ENCODE measurements at regions not wholly inside any gene's neighbourhood (a gene's known extent, or its start where the extent isn't known, plus 50 kb on each side); places are given as distances from the start of the nearest gene placed in this dataset.
"Not testable (repeated sequence)": the region's sequence is repeated elsewhere in the genome, so short reads cannot be mapped to it uniquely, and the experiment has no call there.

DNA sequence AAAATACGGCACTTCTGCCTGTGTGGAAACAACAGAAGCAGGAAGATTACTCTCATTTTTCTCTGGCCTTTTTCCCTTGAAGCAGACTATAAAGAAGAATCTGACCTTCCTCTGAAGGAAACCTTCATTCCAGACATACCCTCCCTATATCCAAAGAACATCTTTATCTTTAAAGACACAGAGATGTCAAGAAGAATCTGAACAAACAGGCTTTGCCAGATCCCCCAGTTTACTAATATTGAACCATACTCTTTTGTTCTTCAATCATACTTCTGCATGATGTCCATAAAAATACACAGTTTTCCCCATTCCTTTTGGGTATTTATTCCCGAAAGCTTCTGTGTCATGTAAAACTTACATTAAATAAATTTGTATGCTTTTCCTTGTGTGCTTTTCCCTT lies 225.8 kb downstream of the MAT2B start:
- Histone ChIP-seq H3K9me3 (ENCODE audit: control insufficient read depth, low read length) (no peaks in the 10 kb centered on the region), H3K4me1 (ENCODE audit: control insufficient read depth, insufficient read depth, low read length) (no peaks in the 10 kb centered on the region), H3K27me3 (ENCODE audit: control insufficient read depth, insufficient read depth, low read length, poor library complexity, severe bottlenecking) (no peaks in the 10 kb centered on the region), H3K27ac (ENCODE audit: insufficient read depth, low read depth, low read length, poor library complexity, severe bottlenecking) (no peak overlapping the region), H3K4me3 (ENCODE audit: insufficient read depth, low read depth, low read length) (no peak overlapping the region), H3K36me3 (ENCODE audit: control insufficient read depth, insufficient read depth, low read length) (no peaks in the 10 kb centered on the region)
- 94 to 95% methylated on average over 1 of the region's 2 CpGs for WGBS, 2 experiments

DNA sequence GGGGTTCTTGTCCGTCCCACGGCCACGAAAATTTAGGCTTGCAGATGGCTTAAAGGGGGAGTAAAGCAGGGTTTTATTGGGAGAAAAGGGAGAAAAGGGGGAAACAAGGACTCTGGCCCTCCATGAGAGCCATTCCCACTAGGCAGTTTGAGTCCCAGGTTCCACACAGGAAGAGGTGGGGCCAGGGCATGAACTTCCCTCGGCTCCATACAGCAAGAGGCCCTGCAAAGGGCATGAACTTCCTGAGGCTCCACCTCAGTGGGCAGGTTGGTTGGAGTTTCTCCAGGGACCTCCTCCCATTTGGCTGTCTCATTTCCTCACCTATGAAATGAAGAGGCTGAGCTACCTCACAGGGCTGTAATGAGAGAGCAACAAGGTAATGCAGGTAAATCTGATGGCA lies 229.7 kb downstream of the MAT2B start:
- WGBS, 2 experiments = 94 to 97% methylated on average over 4 of the region's 4 CpGs
- H3K27me3 ChIP-seq (ENCODE audit: control insufficient read depth, insufficient read depth, low read length, poor library complexity, severe bottlenecking) = no peaks in the 10 kb centered on the region
- H3K27ac ChIP-seq (ENCODE audit: insufficient read depth, low read depth, low read length, poor library complexity, severe bottlenecking) = no peak overlapping the region
- no peak overlapping the region for H3K4me3 ChIP-seq (ENCODE audit: insufficient read depth, low read depth, low read length)
- H3K36me3 ChIP-seq (ENCODE audit: control insufficient read depth, insufficient read depth, low read length) = no peaks in the 10 kb centered on the region
- H3K9me3 ChIP-seq (ENCODE audit: control insufficient read depth, low read length) = no peaks in the 10 kb centered on the region
- no peaks in the 10 kb centered on the region for H3K4me1 ChIP-seq (ENCODE audit: control insufficient read depth, insufficient read depth, low read length)

DNA sequence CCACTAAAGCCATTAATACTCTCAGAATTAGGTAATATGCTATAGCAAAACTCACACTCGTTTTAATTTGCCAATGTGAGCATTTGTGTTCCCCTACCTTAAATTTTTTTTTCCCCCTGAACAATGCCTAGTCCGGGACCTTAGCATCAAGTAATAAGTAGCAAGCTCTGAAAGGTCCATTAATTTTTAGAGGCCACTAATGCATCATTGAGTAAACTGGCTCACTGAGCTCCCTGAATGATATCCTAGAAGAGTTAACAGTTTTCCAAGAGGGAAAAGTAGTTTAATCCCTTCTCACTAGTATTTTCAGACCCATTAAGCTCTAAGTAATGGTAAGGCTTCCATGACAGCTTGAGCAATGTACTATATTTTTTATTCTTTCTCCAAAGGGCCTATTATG lies 242.2 kb downstream of the MAT2B start:
- no peaks in the 10 kb centered on the region for H3K4me1 ChIP-seq (ENCODE audit: control insufficient read depth, insufficient read depth, low read length)
- H3K36me3 ChIP-seq (ENCODE audit: control insufficient read depth, insufficient read depth, low read length) = no peaks in the 10 kb centered on the region
- H3K27me3 ChIP-seq (ENCODE audit: control insufficient read depth, insufficient read depth, low read length, poor library complexity, severe bottlenecking) = no peaks in the 10 kb centered on the region
- H3K9me3 ChIP-seq (ENCODE audit: control insufficient read depth, low read length) = no peaks in the 10 kb centered on the region
- no peak overlapping the region for H3K27ac ChIP-seq (ENCODE audit: insufficient read depth, low read depth, low read length, poor library complexity, severe bottlenecking)
- H3K4me3 ChIP-seq (ENCODE audit: insufficient read depth, low read depth, low read length) = no peak overlapping the region
- 95 to 96% methylated on average over 2 of the region's 2 CpGs for WGBS, 2 experiments

DNA sequence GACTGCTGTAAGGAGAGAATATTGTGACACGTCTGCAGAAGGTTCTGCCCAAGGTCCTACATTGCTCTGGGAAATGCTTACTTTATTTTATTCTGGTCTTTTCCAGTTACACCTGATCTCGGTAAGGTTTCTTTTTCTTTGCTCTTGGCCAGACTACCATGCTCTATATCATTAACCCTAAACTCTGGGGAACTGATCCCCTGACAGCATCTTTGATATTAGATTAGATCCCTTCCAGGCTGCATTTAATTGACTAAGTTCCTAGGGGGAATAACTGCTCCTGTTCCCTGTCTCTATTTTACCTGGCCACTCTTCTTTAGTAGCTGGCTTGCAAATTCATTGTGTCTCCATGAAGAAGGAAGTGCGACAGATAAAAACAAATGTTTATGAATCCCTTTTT lies 243.5 kb downstream of the MAT2B start:
- no peaks in the 10 kb centered on the region for H3K36me3 ChIP-seq (ENCODE audit: control insufficient read depth, insufficient read depth, low read length)
- H3K9me3 ChIP-seq (ENCODE audit: control insufficient read depth, low read length) = no peaks in the 10 kb centered on the region
- H3K27ac ChIP-seq (ENCODE audit: insufficient read depth, low read depth, low read length, poor library complexity, severe bottlenecking) = no peak overlapping the region
- WGBS, 2 experiments = 92 to 95% methylated on average over 3 of the region's 3 CpGs
- no peaks in the 10 kb centered on the region for H3K4me1 ChIP-seq (ENCODE audit: control insufficient read depth, insufficient read depth, low read length)
- no peak overlapping the region for H3K4me3 ChIP-seq (ENCODE audit: insufficient read depth, low read depth, low read length)
- no peaks in the 10 kb centered on the region for H3K27me3 ChIP-seq (ENCODE audit: control insufficient read depth, insufficient read depth, low read length, poor library complexity, severe bottlenecking)

DNA sequence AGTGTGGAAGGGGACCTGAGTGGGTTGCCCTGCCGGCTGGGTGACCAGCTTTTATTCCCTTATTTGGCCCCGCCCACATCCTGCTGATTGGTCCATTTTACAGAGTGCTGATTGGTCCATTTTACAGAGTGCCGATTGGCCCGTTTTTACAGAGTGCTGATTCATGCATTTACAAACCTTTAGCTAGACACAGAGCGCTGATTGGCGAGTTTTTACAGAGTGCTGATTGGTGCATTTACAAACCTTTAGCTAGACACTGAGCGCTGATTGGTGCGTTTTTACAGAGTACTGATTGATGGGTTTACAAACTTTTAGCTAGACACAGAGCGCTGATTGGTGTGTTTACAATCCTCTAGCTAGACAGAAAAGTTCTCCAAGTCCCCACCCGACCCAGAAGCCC lies 245.0 kb downstream of the MAT2B start:
- WGBS, 2 experiments = 92 to 93% methylated on average over 10 of the region's 10 CpGs
- H3K27me3 ChIP-seq (ENCODE audit: control insufficient read depth, insufficient read depth, low read length, poor library complexity, severe bottlenecking); H3K4me1 ChIP-seq (ENCODE audit: control insufficient read depth, insufficient read depth, low read length); H3K36me3 ChIP-seq (ENCODE audit: control insufficient read depth, insufficient read depth, low read length); H3K9me3 ChIP-seq (ENCODE audit: control insufficient read depth, low read length); H3K27ac ChIP-seq (ENCODE audit: insufficient read depth, low read depth, low read length, poor library complexity, severe bottlenecking); H3K4me3 ChIP-seq (ENCODE audit: insufficient read depth, low read depth, low read length): not testable (repeated sequence)

DNA sequence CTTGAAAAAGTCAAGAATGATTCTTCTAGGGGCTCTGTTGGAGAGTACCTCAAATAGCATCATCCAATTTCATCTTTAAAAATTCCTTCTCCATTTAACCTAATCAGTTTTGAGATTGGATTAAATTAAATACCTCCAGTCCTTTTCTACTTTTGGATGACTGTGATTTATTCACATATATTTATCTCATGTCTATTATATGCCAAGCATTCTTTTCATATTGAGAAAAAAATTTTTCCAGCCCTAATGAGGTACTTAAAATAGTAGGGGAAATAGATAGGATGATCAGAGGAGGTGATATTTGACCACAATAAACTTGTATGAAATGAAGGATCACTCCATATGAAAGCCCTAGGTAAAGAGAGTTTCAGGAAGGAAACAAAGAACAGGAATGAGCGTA lies 250.1 kb downstream of the MAT2B start:
- Histone ChIP-seq H3K9me3 (ENCODE audit: control insufficient read depth, low read length) (no peaks in the 10 kb centered on the region), H3K27ac (ENCODE audit: insufficient read depth, low read depth, low read length, poor library complexity, severe bottlenecking) (no peak overlapping the region), H3K27me3 (ENCODE audit: control insufficient read depth, insufficient read depth, low read length, poor library complexity, severe bottlenecking) (no peaks in the 10 kb centered on the region), H3K4me3 (ENCODE audit: insufficient read depth, low read depth, low read length) (no peak overlapping the region), H3K36me3 (ENCODE audit: control insufficient read depth, insufficient read depth, low read length) (no peaks in the 10 kb centered on the region), H3K4me1 (ENCODE audit: control insufficient read depth, insufficient read depth, low read length) (no peaks in the 10 kb centered on the region)
- 92 to 96% methylated on average over 1 of the region's 1 CpG for WGBS, 2 experiments

DNA sequence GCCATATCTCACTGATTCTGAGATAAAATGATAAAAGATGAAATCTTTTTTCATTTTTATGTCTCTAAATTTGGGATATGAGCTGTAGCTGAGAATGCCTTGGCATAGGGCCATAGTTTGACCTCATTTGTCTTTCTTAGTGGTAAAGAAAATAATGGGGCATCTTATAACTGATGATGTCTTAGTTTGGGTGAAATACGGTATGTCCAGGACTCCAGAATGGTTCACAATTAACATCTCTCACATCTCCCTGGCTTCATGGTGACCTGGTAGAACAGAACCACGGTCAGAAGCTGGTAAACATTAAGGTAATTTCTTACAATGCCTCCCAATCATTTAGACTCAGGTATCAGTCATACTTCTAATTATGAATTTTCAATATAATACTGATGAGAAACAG lies 250.8 kb downstream of the MAT2B start:
- H3K27me3 ChIP-seq (ENCODE audit: control insufficient read depth, insufficient read depth, low read length, poor library complexity, severe bottlenecking) = no peaks in the 10 kb centered on the region
- no peaks in the 10 kb centered on the region for H3K9me3 ChIP-seq (ENCODE audit: control insufficient read depth, low read length)
- H3K36me3 ChIP-seq (ENCODE audit: control insufficient read depth, insufficient read depth, low read length) = no peaks in the 10 kb centered on the region
- no peaks in the 10 kb centered on the region for H3K4me1 ChIP-seq (ENCODE audit: control insufficient read depth, insufficient read depth, low read length)
- H3K27ac ChIP-seq (ENCODE audit: insufficient read depth, low read depth, low read length, poor library complexity, severe bottlenecking) = no peak overlapping the region
- no peak overlapping the region for H3K4me3 ChIP-seq (ENCODE audit: insufficient read depth, low read depth, low read length)
- 70 to 82% methylated on average over 1 to 2 of the region's 2 CpGs for WGBS, 2 experiments

DNA sequence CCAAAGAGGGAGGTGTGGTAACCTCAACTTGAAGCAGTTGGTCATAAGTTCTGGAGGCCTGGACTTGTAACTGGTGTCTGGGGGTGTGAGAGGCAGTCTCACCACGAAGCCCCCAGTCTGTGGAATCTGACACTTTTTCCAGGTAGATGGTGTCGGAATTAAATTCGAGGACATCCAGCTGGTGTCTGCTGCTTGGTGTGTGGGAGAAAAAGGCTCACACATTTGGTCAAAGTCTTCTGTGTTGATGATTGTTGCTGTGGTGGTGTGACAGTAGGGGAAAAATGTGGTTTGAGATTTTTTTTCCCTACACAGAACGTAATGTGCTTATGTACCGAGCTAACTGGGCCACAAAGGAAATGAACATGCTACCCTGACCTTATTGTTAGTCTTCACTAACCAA lies 251.9 kb downstream of the MAT2B start:
- H3K4me3 ChIP-seq (ENCODE audit: insufficient read depth, low read depth, low read length) = no peak overlapping the region
- H3K4me1 ChIP-seq (ENCODE audit: control insufficient read depth, insufficient read depth, low read length) = no peaks in the 10 kb centered on the region
- no peaks in the 10 kb centered on the region for H3K9me3 ChIP-seq (ENCODE audit: control insufficient read depth, low read length)
- H3K27ac ChIP-seq (ENCODE audit: insufficient read depth, low read depth, low read length, poor library complexity, severe bottlenecking) = no peak overlapping the region
- no peaks in the 10 kb centered on the region for H3K36me3 ChIP-seq (ENCODE audit: control insufficient read depth, insufficient read depth, low read length)
- H3K27me3 ChIP-seq (ENCODE audit: control insufficient read depth, insufficient read depth, low read length, poor library complexity, severe bottlenecking) = no peaks in the 10 kb centered on the region
- 88 to 89% methylated on average over 4 to 5 of the region's 5 CpGs for whole genome bisulfite sequencing, 2 experiments

DNA sequence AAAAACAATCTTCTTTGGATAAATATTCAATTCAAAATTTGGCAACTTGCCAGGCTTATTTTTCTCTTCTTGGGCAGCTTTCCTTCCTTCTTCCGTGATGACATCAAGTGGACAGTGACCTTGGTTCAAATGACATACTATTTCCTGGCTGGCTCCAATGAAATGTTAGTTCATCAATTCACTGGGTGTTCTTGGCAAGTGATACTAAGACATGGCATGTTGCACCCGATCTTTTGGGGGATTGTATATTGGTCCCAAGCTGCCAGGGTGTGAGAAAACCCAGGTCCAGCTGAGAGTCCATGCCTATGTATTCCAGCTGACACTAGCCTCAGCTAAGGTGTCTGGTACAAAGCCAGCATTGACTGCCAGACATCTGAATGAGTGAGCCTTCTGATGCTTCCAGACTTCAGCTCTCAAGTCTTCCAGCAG lies 252.9 kb downstream of the MAT2B start:
- 92 to 93% methylated on average over 2 of the region's 2 CpGs for WGBS, 2 experiments
- Histone ChIP-seq H3K4me3 (ENCODE audit: insufficient read depth, low read depth, low read length) (no peak overlapping the region), H3K36me3 (ENCODE audit: control insufficient read depth, insufficient read depth, low read length) (no peaks in the 10 kb centered on the region), H3K9me3 (ENCODE audit: control insufficient read depth, low read length) (no peaks in the 10 kb centered on the region), H3K27ac (ENCODE audit: insufficient read depth, low read depth, low read length, poor library complexity, severe bottlenecking) (no peak overlapping the region), H3K27me3 (ENCODE audit: control insufficient read depth, insufficient read depth, low read length, poor library complexity, severe bottlenecking) (no peaks in the 10 kb centered on the region), H3K4me1 (ENCODE audit: control insufficient read depth, insufficient read depth, low read length) (no peaks in the 10 kb centered on the region)

DNA sequence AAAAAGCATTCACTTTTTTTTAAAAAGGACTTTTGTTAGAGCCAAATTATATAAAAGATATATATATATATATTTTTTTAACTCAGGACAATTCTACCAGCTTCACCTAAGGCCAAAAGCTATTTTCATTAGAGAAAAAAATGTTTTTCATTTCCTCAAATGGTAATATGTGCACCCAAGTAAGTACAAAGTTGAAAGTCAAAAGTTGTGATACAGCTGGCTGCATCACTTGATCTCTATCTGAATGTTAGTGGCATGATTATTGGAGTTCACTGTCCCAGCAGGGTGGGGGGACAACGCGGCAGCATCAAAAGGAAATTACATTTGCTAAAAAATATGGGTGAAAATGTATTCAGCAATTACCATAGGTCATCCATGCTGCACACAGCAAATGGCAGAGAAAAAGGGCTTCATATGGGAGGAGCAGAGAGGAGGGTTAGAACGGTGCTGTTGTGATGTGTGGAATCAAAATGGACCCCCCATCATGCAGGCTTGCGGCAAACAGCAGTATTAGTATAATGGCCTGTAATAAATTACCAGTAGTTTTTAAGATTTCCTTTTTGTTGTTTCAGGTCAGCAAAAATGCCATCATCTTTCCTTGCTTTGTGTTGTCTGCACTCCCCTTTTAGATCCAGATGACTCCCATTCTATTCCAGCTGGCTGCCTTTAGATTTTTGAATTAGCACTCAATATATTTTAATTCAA lies 253.7 kb downstream of the MAT2B start:
- Histone ChIP-seq H3K9me3 (ENCODE audit: control insufficient read depth, low read length) (no peaks in the 10 kb centered on the region), H3K4me3 (ENCODE audit: insufficient read depth, low read depth, low read length) (no peak overlapping the region), H3K27ac (ENCODE audit: insufficient read depth, low read depth, low read length, poor library complexity, severe bottlenecking) (no peak overlapping the region), H3K4me1 (ENCODE audit: control insufficient read depth, insufficient read depth, low read length) (no peaks in the 10 kb centered on the region), H3K27me3 (ENCODE audit: control insufficient read depth, insufficient read depth, low read length, poor library complexity, severe bottlenecking) (no peaks in the 10 kb centered on the region), H3K36me3 (ENCODE audit: control insufficient read depth, insufficient read depth, low read length) (no peaks in the 10 kb centered on the region)
- WGBS, 2 experiments = 85 to 94% methylated on average over 4 of the region's 4 CpGs

DNA sequence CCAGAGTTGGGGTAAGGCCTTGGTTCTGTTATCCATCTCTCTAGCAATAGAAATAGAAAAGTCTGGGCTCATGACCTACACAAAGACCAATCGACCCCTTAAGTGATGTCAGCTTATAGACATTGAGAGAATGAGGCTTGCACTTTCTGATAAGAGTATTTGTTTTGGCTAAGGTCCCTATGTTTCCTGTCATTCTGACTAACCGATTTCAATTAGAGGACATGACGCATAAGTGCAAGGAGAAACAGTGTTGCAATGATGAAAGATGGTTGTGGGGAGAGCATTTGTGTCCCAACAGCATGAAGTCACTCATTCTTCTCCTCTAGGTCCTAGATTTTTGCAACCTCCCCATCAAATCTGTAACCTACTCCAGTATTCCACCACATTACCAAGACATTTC lies 255.1 kb downstream of the MAT2B start:
- no peaks in the 10 kb centered on the region for H3K36me3 ChIP-seq (ENCODE audit: control insufficient read depth, insufficient read depth, low read length)
- H3K4me3 ChIP-seq (ENCODE audit: insufficient read depth, low read depth, low read length) = no peak overlapping the region
- no peaks in the 10 kb centered on the region for H3K9me3 ChIP-seq (ENCODE audit: control insufficient read depth, low read length)
- WGBS, 2 experiments = 77 to 80% methylated on average over 3 of the region's 3 CpGs
- no peaks in the 10 kb centered on the region for H3K4me1 ChIP-seq (ENCODE audit: control insufficient read depth, insufficient read depth, low read length)
- H3K27me3 ChIP-seq (ENCODE audit: control insufficient read depth, insufficient read depth, low read length, poor library complexity, severe bottlenecking) = no peaks in the 10 kb centered on the region
- no peak overlapping the region for H3K27ac ChIP-seq (ENCODE audit: insufficient read depth, low read depth, low read length, poor library complexity, severe bottlenecking)

Measured in ectodermal cell (in vitro differentiated cells).